HT1080 (cell line): ENCODE measurements at regions not wholly inside any gene's neighbourhood (a gene's known extent, or its start where the extent isn't known, plus 50 kb on each side); places are given as distances from the start of the nearest gene placed in this dataset.

Experiments used
- DNase-seq: peaks from one replicate; pipeline ENCODE4 v3.0.0-alpha.2; 2015; ENCODE audit warnings: low read depth

DNA sequence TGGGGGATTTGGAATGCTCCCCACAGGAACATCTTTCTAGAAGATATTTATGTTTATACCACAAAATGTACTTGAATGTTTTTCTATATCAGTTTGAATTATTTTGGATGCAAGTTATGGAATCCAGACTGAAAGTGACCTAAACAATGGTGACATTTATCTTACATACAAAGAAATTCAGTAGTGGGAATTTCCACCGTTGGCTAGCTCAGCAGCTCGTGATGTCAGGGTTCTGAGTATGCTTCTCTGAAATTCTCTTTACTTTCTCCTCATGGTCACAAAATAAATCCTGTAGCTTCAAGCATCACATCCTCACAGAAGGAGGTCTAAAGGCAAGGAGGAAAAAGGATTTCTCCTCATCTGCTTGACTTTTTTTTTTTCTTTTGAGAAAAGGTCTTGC, 105.3 kb downstream of the AKAIN1 start:
- DNase-seq: no peak

GRCh38 chr18:5075297-5075696, 121.8 kb downstream of the AKAIN1 start:
- DNase-seq: no peak

DNA sequence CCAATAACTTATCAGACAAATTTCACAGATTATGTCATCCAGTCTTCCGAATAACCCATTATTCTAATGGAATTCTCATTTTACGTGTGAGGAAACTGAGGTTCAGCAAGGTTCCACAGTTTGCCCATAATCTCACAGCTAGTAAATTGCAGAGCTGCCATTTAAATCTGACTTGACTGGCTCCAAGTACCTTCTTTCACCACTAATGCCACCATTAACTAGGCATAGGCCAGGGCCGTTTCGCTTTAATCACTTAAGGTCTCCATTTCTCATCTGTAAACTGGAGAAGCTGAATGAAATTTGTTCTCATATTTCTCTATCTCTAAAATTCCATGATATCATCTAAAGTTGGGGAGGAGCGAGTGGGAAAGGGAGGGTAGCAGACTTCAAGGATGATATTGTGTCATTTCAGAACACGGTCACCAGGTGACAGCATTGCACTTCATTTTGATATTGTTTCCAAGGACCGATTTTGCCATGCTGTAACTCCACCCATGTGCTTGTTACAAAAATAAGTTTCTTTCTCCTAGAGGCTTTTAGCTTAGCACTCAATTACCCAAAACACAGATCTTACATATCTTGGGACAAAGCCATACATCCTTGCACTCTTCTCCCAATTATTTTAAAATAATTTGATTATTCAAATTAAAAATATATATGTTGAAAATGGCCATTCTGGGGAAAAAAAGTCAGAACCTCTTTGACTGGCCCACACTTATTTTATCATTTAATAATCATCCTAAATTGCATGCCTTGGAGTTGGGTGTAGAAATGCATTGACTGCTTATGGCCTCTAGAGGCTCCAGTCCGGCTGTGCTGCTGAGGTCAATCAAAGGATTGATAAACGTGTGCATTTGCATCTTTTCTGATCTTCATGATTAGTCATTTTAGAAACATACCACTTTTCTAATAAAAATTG, 123.8 kb downstream of the AKAIN1 start:
- DNase-seq: peak; percentile 53

GRCh38 chr18:5068851-5069250, 128.2 kb downstream of the AKAIN1 start:
- DNase-seq: peak; percentile 46

- no peak for DNase-seq
Observed at GRCh38 chr18:5066380-5066977, 130.6 kb downstream of the AKAIN1 start.

DNA sequence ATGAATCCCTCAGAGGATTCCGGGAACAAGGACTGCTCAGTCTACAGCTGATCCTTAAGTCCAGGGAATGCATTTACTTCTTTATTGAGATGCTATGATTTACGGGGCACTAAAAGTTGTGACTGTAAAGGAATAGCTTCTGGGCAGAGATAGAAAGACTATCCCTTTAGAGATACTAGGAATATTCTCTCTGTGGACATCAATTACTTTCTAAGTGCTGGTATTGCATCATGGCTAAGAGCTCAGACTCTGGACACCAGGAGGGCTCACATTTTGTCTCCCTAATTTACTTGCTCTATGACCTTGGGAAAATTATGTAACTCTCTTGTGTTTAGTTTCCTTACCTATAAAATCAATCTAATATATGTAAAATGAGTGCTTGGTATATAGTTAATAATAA, 131.4 kb downstream of the AKAIN1 start:
- no peak for DNase-seq

DNA sequence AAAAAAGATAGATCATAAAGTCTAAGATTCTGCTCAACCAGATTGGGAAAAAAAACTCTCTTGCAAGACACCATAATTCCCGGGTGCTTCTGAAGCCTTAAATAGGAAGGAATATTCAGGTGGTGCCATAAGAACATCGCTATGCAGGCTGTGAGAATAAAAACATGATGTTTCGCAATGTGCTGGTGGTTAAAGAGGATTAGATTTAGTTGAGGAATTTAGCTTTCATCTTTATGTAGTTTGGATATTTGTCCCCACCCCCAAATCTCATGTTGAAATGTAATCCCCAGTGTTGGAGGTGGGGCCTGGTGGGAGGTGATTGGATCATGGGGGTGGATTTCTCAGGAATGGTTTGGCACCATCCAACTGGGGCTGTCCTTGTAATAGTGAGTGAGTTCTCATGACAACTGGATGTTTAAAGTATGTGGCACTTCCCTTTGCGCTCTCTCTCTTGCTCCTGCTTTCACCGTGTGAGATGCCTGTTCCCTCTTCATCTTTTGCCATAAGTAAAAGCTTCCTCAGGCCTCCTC, 132.2 kb downstream of the AKAIN1 start:
- DNase-seq: no peak

GRCh38 chr18:5061785-5062184, 135.3 kb downstream of the AKAIN1 start:
- DNase-seq: no peak

DNA sequence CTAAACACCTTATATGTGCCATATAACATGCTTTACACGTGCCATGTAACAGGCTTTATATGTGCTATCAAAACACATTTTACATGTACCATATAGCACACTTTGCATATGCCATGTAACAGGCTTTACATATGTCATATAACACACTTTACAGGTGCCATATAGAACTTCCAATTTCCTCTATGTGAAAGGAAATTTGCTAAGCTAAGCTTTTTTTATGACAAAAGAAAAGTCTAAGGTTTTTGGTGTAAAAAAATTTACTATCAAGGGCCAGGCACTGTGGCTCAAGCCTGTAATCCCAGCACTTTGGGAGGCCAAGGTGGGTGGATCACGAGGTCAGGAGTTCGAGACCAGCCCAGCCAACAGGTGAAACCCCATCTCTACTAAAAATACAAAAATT, 136.5 kb downstream of the AKAIN1 start:
- DNase-seq: no peak

DNA sequence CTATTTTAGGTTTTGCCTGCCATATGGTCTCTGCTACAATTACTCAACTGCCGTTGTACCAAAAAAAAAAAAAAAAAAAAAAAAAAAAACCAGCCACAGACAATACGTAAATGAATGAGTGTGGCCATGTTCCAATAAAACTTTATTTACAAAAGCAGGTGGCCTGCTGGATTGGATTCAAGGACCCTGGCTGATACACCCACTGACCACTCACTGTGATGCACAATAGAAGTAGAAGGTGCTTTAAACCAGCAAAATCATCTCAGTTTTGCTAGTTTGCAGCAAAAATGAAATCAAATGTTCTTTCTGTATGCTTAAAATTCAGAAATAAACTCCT, 137.4 kb downstream of the AKAIN1 start:
- DNase-seq: no peak

DNA sequence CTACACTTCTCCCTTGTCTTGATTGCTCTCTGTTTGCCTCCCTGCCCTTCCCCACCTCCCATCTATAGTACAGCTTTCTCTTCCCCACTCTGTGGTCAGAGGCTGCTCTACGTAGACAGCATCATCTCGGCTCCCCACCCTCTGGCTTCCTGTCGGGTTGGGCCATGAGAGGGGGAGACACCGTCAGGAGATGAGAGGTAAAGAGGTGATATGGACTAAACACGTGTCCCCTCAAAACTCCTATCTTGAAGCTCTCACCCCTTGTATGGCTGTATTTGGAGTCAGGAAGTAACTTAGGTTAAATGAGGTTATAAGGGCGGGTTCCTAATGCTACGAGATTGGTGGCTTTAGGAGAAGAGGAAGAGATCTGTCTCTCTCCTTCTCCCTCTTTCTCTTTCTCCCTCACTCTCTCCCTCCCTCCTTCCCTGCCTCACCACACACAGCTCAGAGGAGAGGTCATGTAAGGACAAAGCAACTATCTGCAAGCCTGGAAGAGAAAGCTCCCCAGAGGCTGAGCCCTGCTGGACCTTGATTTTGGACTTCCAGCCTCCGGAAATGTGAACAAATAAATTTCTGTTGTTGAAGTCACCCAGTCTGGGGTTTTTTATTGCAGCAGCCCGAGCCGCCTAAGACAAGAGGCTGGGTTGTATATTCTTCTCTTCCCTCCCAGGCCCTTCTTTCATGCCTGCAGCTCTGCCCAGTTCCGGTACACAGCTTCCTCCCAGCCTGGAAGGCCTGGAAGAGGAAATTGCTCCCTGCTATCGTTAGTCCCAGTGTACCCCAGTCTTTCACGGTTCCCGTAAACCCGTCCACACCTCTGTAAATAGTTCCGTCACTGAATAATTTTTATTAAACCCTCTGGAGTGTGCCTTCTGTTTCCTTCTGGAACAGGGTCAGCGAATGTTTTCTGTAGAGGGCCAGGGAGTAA, 138.0 kb downstream of the AKAIN1 start:
- no peak for DNase-seq

DNA sequence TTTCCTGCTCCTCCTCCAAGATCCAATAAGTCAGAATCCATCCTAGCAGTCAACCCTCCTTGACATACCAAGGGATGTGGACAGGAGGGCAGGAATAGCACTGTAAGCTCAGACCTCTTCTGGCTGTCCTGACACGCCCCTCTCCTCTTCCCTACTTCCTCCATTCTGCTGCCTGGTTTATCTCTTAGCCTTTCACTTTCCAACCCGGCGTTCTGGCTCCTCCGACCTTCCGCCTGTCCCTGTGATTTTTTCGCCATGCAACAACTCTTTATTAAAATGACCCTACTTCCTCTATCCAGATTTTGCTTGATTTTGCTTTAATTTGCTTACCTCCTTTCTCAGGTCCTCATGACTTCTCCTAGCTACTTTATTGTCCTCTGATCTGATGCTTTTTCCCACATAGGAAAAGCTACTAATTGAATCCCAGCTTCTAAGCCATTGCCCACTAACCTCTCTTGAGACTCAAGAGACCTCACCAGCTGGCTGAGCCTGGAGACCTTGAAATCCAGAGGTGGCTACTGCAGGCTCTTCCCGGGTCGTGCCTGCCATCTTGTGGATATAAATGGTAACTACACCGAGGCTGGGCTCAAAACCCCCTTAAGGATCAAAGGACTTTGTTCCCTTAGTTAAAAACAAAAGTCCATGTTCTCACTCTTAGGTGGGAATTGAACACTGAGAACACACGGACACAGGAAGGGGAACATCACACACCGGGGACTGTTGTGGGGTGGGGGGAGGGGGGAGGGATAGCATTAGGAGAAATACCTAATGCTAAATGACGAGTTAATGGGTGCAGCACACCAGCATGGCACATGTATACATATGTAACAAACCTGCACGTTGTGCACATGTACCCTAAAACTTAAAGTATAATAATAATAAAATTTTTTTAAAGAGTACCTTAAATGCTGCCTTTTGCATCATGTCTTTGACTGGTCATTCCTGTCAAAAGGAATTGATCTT, 139.4 kb downstream of the AKAIN1 start:
- peak; percentile 52 for DNase-seq

DNA sequence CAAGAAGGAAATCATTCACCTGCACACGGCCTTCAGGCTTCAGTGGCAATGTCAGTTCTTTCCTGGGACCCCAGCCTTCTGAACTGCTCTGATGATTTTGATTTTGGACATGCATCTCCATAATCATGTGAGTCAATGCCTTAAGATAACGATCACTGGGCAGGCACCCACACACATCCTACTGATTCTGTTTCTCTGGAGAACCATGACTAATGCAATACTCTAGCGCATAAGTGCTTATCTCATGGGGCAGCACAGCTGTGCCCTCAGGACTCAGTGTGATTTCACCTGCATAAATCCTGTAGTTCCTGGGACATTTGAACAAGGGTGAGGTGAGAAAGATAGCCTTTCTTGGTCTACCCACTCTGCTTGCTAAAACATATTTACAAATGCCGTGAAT, 144.6 kb downstream of the AKAIN1 start:
- DNase-seq: no peak

GRCh38 chr18:5051207-5051606, 145.8 kb downstream of the AKAIN1 start:
- no peak for DNase-seq

DNA sequence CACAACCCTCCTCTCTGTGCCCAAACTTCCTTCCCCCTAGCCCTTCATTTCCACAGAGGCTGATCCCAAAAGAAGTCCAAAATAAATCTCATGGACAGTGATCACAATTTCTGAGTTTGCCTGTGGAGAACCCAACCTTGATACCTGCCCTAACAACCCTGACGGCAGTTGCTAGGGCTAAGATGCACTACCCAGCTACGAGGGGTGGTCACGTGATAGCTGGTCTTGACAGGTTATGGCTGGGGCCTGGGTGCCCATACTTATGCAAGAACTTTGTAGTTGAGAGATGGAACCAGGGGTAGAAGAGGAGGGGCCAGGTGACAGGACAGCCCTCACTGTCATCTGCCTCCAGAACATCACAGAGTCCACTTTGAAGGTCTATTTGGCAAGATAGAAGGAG, 147.9 kb downstream of the AKAIN1 start:
- DNase-seq: no peak

DNA sequence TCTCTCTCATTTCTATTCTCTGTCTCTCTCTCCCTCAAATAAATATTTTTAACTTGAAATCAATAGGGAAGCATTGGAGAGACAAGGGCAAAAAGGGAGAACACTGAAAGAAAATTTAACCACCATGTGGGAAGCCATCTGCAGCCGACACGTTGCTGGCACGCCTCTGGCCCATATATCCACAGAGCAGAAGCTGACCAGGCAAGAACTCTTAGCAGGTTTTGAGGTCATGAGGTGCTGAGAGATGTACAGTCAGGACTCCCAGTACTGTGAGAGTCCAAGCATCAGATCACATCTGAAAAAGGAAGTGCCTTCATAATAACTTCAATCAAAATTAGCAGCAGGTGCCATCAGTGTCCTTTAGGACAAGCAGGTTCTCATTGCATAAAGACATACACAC, 156.6 kb downstream of the AKAIN1 start:
- DNase-seq: no peak

- no peak for DNase-seq
Observed at GRCh38 chr18:5036523-5036922, 160.5 kb downstream of the AKAIN1 start.

GRCh38 chr18:5031216-5031615, 165.8 kb downstream of the AKAIN1 start:
- DNase-seq: no peak

DNA sequence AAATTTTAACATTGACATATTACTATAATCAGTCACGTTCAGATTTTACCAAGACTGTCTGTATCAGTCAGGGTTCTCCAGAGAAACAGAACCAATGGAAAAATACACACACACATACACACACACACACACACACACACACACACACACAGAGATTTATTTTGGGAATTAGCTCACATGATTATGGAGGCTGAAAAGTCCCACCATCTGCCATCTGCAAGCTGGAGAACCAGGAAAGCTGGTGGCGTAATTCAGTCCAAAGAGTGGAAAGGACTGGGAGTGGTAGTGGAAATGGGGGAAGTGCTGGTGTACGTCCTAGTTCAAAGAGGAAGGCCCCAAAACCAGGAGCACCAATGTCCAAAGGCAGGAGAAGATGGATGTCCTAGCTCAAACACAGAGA, 166.4 kb downstream of the AKAIN1 start:
- DNase-seq: no peak

- no peak for DNase-seq
Observed at GRCh38 chr18:5029592-5029991, 167.5 kb downstream of the AKAIN1 start.

DNA sequence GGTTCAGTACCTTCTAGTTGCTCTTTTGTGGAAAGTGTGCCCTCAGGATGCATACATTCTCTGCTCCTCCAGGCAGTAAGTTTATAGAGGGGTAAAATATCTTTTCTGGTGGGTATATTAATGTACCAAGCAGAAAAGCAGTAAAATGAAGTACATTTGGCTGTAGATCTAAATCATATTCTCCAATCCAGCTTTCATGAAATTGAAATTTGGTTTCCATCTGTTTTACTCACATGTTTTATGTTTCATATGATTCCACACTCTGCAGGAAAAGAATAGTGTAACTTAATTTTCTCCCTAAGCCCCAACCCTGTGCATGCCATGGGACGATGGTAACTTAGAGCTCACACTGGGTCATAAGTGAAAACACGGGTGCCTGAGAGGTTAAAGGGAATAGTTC, 172.3 kb downstream of the AKAIN1 start:
- no peak for DNase-seq
